ENCODE measurements at regions not wholly inside any gene's neighbourhood (a gene's known extent, or its start where the extent isn't known, plus 50 kb on each side); places are given as distances from the start of the nearest gene placed in this dataset.

DNA sequence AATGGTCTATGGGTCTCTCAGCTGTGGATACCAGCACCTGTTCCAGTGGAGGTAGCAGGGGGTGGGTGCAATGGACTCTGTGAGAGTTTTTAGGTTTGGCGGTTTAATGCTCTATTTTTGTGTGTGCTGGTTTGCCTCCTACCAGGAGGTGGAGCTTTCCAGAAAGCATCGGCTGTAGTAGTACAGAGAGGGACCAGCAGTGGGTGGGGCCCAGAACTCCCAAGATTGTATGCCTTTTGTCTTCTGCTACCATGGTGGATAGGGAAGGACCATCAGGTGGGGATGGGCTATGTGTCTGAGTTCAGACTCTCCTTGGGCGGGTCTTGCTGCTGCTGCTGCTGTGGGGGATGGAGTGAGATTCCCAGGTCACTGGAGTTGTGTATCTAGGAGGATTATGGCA, 557.2 kb upstream of the GRID2 start:
- no peaks in the 10 kb centered on the region for H3K36me3 ChIP-seq (ENCODE audit: insufficient read depth, low read length)
- H3K27me3 ChIP-seq (ENCODE audit: insufficient read depth, low read length, poor library complexity): no peaks in the 10 kb centered on the region
- no peaks in the 10 kb centered on the region for H4K20me1 ChIP-seq (ENCODE audit: insufficient read depth, low read length)
- no peak overlapping the region for H3K4me3 ChIP-seq (ENCODE audit: low read depth in 1 of 2, low read length in 2 of 2)
- no peak for TF ChIP-seq EZH2 (IDR thresholded peaks at IDR 0.05; ENCODE audit: borderline replicate concordance, low read depth, low read length, severe bottlenecking)
- TF ChIP-seq, protein P1, sequence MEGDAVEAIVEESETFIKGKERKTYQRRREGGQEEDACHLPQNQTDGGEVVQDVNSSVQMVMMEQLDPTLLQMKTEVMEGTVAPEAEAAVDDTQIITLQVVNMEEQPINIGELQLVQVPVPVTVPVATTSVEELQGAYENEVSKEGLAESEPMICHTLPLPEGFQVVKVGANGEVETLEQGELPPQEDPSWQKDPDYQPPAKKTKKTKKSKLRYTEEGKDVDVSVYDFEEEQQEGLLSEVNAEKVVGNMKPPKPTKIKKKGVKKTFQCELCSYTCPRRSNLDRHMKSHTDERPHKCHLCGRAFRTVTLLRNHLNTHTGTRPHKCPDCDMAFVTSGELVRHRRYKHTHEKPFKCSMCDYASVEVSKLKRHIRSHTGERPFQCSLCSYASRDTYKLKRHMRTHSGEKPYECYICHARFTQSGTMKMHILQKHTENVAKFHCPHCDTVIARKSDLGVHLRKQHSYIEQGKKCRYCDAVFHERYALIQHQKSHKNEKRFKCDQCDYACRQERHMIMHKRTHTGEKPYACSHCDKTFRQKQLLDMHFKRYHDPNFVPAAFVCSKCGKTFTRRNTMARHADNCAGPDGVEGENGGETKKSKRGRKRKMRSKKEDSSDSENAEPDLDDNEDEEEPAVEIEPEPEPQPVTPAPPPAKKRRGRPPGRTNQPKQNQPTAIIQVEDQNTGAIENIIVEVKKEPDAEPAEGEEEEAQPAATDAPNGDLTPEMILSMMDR (IDR thresholded peaks at IDR 0.05; ENCODE audit: borderline replicate concordance, extremely low read depth, low read length, poor library complexity, severe bottlenecking): no peak
- H3K4me1 ChIP-seq (ENCODE audit: insufficient read depth, low read length): no peaks in the 10 kb centered on the region
- no peaks in the 10 kb centered on the region for H3K79me2 ChIP-seq (ENCODE audit: insufficient read depth, low read length)
- no peak overlapping the region for H3K9ac ChIP-seq (ENCODE audit: low read depth, low read length)
- H3K27ac ChIP-seq (ENCODE audit: low read length): no peak overlapping the region
- ATAC-seq (ENCODE audit: insufficient read depth, low read depth) (no peak), DNase-seq (no peak)
- no peak overlapping the region for H2AFZ ChIP-seq (ENCODE audit: low read depth, low read length)
- H3K4me2 ChIP-seq (ENCODE audit: insufficient read depth, low read length): no peak overlapping the region
- no peaks in the 10 kb centered on the region for H3K9me3 ChIP-seq (ENCODE audit: insufficient read depth, low read length, severe bottlenecking)

GRCh38 chr4:91751961-91752360, 551.8 kb upstream of the GRID2 start:
- H3K4me2 ChIP-seq (ENCODE audit: insufficient read depth, low read length): no peak overlapping the region
- no peak overlapping the region for H3K9ac ChIP-seq (ENCODE audit: low read depth, low read length)
- H2AFZ ChIP-seq (ENCODE audit: low read depth, low read length): no peak overlapping the region
- H3K27ac ChIP-seq (ENCODE audit: low read length): no peak overlapping the region
- H3K36me3 ChIP-seq (ENCODE audit: insufficient read depth, low read length): no peaks in the 10 kb centered on the region
- H3K27me3 ChIP-seq (ENCODE audit: insufficient read depth, low read length, poor library complexity): no peaks in the 10 kb centered on the region
- H3K4me1 ChIP-seq (ENCODE audit: insufficient read depth, low read length): no peaks in the 10 kb centered on the region
- DNase-seq (no peak), ATAC-seq (ENCODE audit: insufficient read depth, low read depth) (no peak)
- no peaks in the 10 kb centered on the region for H3K9me3 ChIP-seq (ENCODE audit: insufficient read depth, low read length, severe bottlenecking)
- TF ChIP-seq, protein P1 (IDR thresholded peaks at IDR 0.05; ENCODE audit: borderline replicate concordance, extremely low read depth, low read length, poor library complexity, severe bottlenecking): no peak
- TF ChIP-seq EZH2 (IDR thresholded peaks at IDR 0.05; ENCODE audit: borderline replicate concordance, low read depth, low read length, severe bottlenecking): no peak
- H4K20me1 ChIP-seq (ENCODE audit: insufficient read depth, low read length): no peaks in the 10 kb centered on the region
- H3K79me2 ChIP-seq (ENCODE audit: insufficient read depth, low read length): no peaks in the 10 kb centered on the region
- H3K4me3 ChIP-seq (ENCODE audit: low read depth in 1 of 2, low read length in 2 of 2): no peak overlapping the region

DNA sequence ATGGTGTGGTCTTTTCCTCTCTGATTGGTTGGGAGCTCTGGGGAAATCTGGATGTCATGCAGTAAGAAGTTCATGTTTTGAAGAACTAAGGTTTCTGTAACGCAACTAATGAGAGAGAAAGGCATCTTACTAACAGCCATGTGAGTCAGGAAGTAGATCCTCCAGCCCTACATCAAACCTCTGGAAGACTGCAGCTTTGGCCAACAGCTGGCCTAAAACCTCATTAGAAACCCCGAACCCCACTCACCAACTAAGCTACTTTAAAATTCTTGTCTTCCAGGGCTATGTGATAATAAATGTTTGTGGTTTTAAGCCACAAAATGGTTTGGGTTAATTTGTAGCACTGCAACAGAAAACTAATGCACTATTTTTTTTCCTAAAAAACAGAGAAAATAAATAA, 549.0 kb upstream of the GRID2 start:
- Histone ChIP-seq H3K27me3 (ENCODE audit: insufficient read depth, low read length, poor library complexity) (no peaks in the 10 kb centered on the region), H3K4me2 (ENCODE audit: insufficient read depth, low read length) (no peak overlapping the region), H3K79me2 (ENCODE audit: insufficient read depth, low read length) (no peaks in the 10 kb centered on the region), H3K4me3 (ENCODE audit: low read depth in 1 of 2, low read length in 2 of 2) (no peak overlapping the region), H3K27ac (ENCODE audit: low read length) (no peak overlapping the region), H3K4me1 (ENCODE audit: insufficient read depth, low read length) (no peaks in the 10 kb centered on the region), H3K9ac (ENCODE audit: low read depth, low read length) (no peak overlapping the region), H3K36me3 (ENCODE audit: insufficient read depth, low read length) (no peaks in the 10 kb centered on the region), H2AFZ (ENCODE audit: low read depth, low read length) (no peak overlapping the region), H4K20me1 (ENCODE audit: insufficient read depth, low read length) (no peaks in the 10 kb centered on the region), H3K9me3 (ENCODE audit: insufficient read depth, low read length, severe bottlenecking) (no peaks in the 10 kb centered on the region)
- ATAC-seq (ENCODE audit: insufficient read depth, low read depth): no peak
- TF ChIP-seq EZH2 (IDR thresholded peaks at IDR 0.05; ENCODE audit: borderline replicate concordance, low read depth, low read length, severe bottlenecking): no peak
- TF ChIP-seq, protein P1 (IDR thresholded peaks at IDR 0.05; ENCODE audit: borderline replicate concordance, extremely low read depth, low read length, poor library complexity, severe bottlenecking): no peak
- no peak for DNase-seq

DNA sequence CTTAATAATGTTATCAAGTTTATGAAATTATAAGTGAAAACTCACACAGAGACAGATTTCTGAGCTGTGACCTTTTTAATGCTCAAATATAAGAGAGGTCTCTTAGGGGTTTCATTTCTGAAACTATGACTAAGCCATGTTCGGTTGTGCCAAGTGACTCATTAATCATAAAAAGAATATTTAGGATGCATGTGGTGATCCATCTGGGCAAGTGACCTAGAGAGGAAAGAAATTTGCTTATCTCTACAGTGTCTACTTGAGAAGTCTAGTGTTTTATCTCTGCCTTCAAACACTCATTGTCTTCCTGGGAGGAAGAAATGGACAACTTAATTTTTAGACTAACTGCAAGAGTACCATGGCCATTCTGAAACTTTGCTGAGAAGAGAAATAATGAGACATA, 545.3 kb upstream of the GRID2 start:
- H3K36me3 ChIP-seq (ENCODE audit: insufficient read depth, low read length): no peaks in the 10 kb centered on the region
- no peaks in the 10 kb centered on the region for H3K4me1 ChIP-seq (ENCODE audit: insufficient read depth, low read length)
- H2AFZ ChIP-seq (ENCODE audit: low read depth, low read length): no peak overlapping the region
- H3K27me3 ChIP-seq (ENCODE audit: insufficient read depth, low read length, poor library complexity): no peaks in the 10 kb centered on the region
- H3K79me2 ChIP-seq (ENCODE audit: insufficient read depth, low read length): no peaks in the 10 kb centered on the region
- ATAC-seq (ENCODE audit: insufficient read depth, low read depth) (no peak), DNase-seq (no peak)
- no peaks in the 10 kb centered on the region for H4K20me1 ChIP-seq (ENCODE audit: insufficient read depth, low read length)
- H3K4me3 ChIP-seq (ENCODE audit: low read depth in 1 of 2, low read length in 2 of 2): no peak overlapping the region
- no peak overlapping the region for H3K27ac ChIP-seq (ENCODE audit: low read length)
- no peak overlapping the region for H3K9ac ChIP-seq (ENCODE audit: low read depth, low read length)
- no peaks in the 10 kb centered on the region for H3K9me3 ChIP-seq (ENCODE audit: insufficient read depth, low read length, severe bottlenecking)
- H3K4me2 ChIP-seq (ENCODE audit: insufficient read depth, low read length): no peak overlapping the region
- no peak for TF ChIP-seq EZH2 (IDR thresholded peaks at IDR 0.05; ENCODE audit: borderline replicate concordance, low read depth, low read length, severe bottlenecking)
- TF ChIP-seq, protein P1 (IDR thresholded peaks at IDR 0.05; ENCODE audit: borderline replicate concordance, extremely low read depth, low read length, poor library complexity, severe bottlenecking): no peak
